Neural progenitor cell (in vitro differentiated cells): ENCODE measurements at regions not wholly inside any gene's neighbourhood (a gene's known extent, or its start where the extent isn't known, plus 50 kb on each side); places are given as distances from the start of the nearest gene placed in this dataset.

ENCODE experiments used
- CTCF ChIP-seq: fragments of 200-600 bp; sonication (generic); IDR thresholded peaks from 2 replicates; pipeline ENCODE4 v1.5.1; 2017; ENCODE audit warnings: antibody characterized with exemption, mild to moderate bottlenecking
- EZH2 ChIP-seq: fragments of 200-600 bp; sonication (generic); IDR thresholded peaks from 2 replicates; pipeline ENCODE4 v1.6.1; 2017; ENCODE audit warnings: antibody characterized with exemption, mild to moderate bottlenecking, moderate library complexity
- EZH2phosphoT487 ChIP-seq: fragments of 200-600 bp; sonication (generic); IDR thresholded peaks from 2 replicates; pipeline ENCODE4 v1.6.1; 2017; ENCODE audit warnings: antibody characterized with exemption

- TF ChIP-seq CTCF (no peak), EZH2phosphoT487 (no peak), EZH2 (no peak)
Observed at GRCh38 chr4:171601091-171601490, 212.1 kb upstream of the GALNTL6 start.
